IMR-90 (cell line): ENCODE measurements at regions not wholly inside any gene's neighbourhood (a gene's known extent, or its start where the extent isn't known, plus 50 kb on each side); places are given as distances from the start of the nearest gene placed in this dataset.

Experiments
- ATAC-seq: fragments of 200-7000 bp; cut with Tn5 transposase; 2 replicates; pipeline ENCODE4 v1.9.1; 2020; ENCODE audit warnings: low read depth, mild to moderate bottlenecking, moderate library complexity
- BruUV-seq: library from RNA; stranded (reverse); fragments of 400-500 nt; replicated peaks from 2 replicates; lab custom pipeline; 2021; lab: Mats Ljungman, UMichigan
- CTCF ChIA-PET: fragments of 300-600 bp; formaldehyde crosslinking; extraction: SDS; loops from one replicate; lab custom pipeline; 2021; ENCODE audit warnings: antibody characterized with exemption; lab: Yijun Ruan, JAX
- POLR2A ChIA-PET: fragments of 300-600 bp; sonication (Branson Sonifier 250); formaldehyde crosslinking; loops from one replicate; lab custom pipeline; 2022; ENCODE audit warnings: antibody characterized with exemption; ENCODE audit not compliant: unreplicated experiment; lab: Charles Lee
- DNase-seq: peaks from one replicate; pipeline ENCODE4 v3.0.0; 2013
- H2AFZ ChIP-seq: replicated peaks from 2 replicates; pipeline ENCODE3; 2013; ENCODE audit warnings: low read length, mild to moderate bottlenecking; ENCODE audit not compliant: poor library complexity
- H2AK5ac ChIP-seq: 2 replicates; pipeline ENCODE4 v1.6.1; 2013; ENCODE audit warnings: low read depth, low read length, inconsistent platforms
- H2AK9ac ChIP-seq: replicated peaks from 2 replicates; pipeline ENCODE3; 2013; ENCODE audit warnings: mild to moderate bottlenecking, low read depth, low read length, moderate library complexity; ENCODE audit not compliant: poor library complexity
- H2BK120ac ChIP-seq: 2 replicates; pipeline ENCODE4 v1.6.1; 2013; ENCODE audit warnings: low read depth, low read length, inconsistent platforms
- H2BK15ac ChIP-seq: 3 replicates; pipeline ENCODE4 v1.6.1; 2013; ENCODE audit warnings: low read depth, low read length, inconsistent platforms
- H2BK20ac ChIP-seq: 2 replicates; pipeline ENCODE4 v1.6.1; 2013; ENCODE audit warnings: low read depth, mild to moderate bottlenecking, inconsistent platforms, low read length, moderate library complexity
- H2BK5ac ChIP-seq: 2 replicates; pipeline ENCODE4 v1.6.1; 2013; ENCODE audit warnings: mild to moderate bottlenecking, low read depth, low read length, inconsistent platforms; ENCODE audit not compliant: poor library complexity, severe bottlenecking
- H3K14ac ChIP-seq: replicated peaks from 2 replicates; pipeline ENCODE4 v1.6.1; 2013; ENCODE audit warnings: low read depth, low read length, inconsistent platforms
- H3K18ac ChIP-seq: 2 replicates; pipeline ENCODE4 v1.6.1; 2013; ENCODE audit warnings: low read depth, low read length, control low read depth
- H3K23ac ChIP-seq: 2 replicates; pipeline ENCODE4 v1.6.1; 2013; ENCODE audit warnings: low read depth, low read length, inconsistent platforms
- H3K27ac ChIP-seq: 2 replicates; pipeline ENCODE4 v1.5.1; 2013; ENCODE audit warnings: mild to moderate bottlenecking, control low read depth, low read length; ENCODE audit not compliant: insufficient read depth
- H3K27me3 ChIP-seq: 2 replicates; pipeline ENCODE4 v1.6.1; 2013; ENCODE audit warnings: low read length; ENCODE audit not compliant: control insufficient read depth, insufficient read depth
- H3K36me3 ChIP-seq: 2 replicates; pipeline ENCODE4 v1.6.1; 2013; ENCODE audit warnings: low read length, mixed read lengths; ENCODE audit not compliant: control insufficient read depth, insufficient read depth
- H3K4ac ChIP-seq: 2 replicates; pipeline ENCODE4 v1.6.1; 2013; ENCODE audit warnings: low read depth, low read length, inconsistent platforms
- H3K4me1 ChIP-seq: 2 replicates; pipeline ENCODE4 v1.6.1; 2013; ENCODE audit warnings: low read length, mixed read lengths; ENCODE audit not compliant: control insufficient read depth, insufficient read depth
- H3K4me2 ChIP-seq: 2 replicates; pipeline ENCODE4 v1.6.1; 2013; ENCODE audit warnings: low read depth, mild to moderate bottlenecking, control low read depth, low read length, moderate library complexity
- H3K4me3 ChIP-seq: 2 replicates; pipeline ENCODE4 v1.5.1; 2013; ENCODE audit warnings: low read depth, mild to moderate bottlenecking, control low read depth, low read length, moderate library complexity; ENCODE audit not compliant: insufficient read depth
- H3K56ac ChIP-seq: 2 replicates; pipeline ENCODE4 v1.6.1; 2013; ENCODE audit warnings: low read length, inconsistent platforms; ENCODE audit not compliant: insufficient read depth; ENCODE audit errors: extremely low read depth
- H3K79me1 ChIP-seq, 2 experiments: 2 replicates each; pipeline ENCODE4 v1.6.1; 2013; ENCODE audit warnings: low read length in 2 of 2, inconsistent platforms in 1 of 2, low read depth in 1 of 2
- H3K9ac ChIP-seq: 2 replicates; pipeline ENCODE4 v1.6.1; 2013; ENCODE audit warnings: low read depth, low read length, control low read depth
- H3K9me1 ChIP-seq: 2 replicates; pipeline ENCODE4 v1.6.1; 2013; ENCODE audit warnings: low read length, inconsistent platforms; ENCODE audit not compliant: insufficient read depth
- H3K9me3 ChIP-seq: 2 replicates; pipeline ENCODE4 v1.6.1; 2013; ENCODE audit warnings: low read length; ENCODE audit not compliant: control insufficient read depth, insufficient read depth
- H4K20me1 ChIP-seq: 2 replicates; pipeline ENCODE4 v1.6.1; 2013; ENCODE audit warnings: low read length, inconsistent platforms; ENCODE audit not compliant: insufficient read depth
- H4K5ac ChIP-seq: 2 replicates; pipeline ENCODE4 v1.6.1; 2013; ENCODE audit warnings: mild to moderate bottlenecking, low read depth, low read length, control low read depth
- H4K8ac ChIP-seq, 2 experiments: 2 replicates each; pipeline ENCODE4 v1.6.1; 2013; ENCODE audit warnings: low read depth in 2 of 2, low read length in 2 of 2, control low read depth in 1 of 2, inconsistent platforms in 1 of 2
- H4K91ac ChIP-seq: 2 replicates; pipeline ENCODE4 v1.6.1; 2013; ENCODE audit warnings: low read depth, low read length, inconsistent platforms; ENCODE audit not compliant: insufficient read depth
- BHLHE40 ChIP-seq: fragments of 150-350 bp; IDR thresholded peaks from 2 replicates; pipeline ENCODE4 v1.6.1; 2016; ENCODE audit warnings: mild to moderate bottlenecking, low read depth, low read length
- MAZ ChIP-seq: IDR thresholded peaks from 2 replicates; pipeline ENCODE4 v1.6.1; 2012; ENCODE audit warnings: low read depth, mild to moderate bottlenecking, low read length, improper control_type of control experiment, moderate library complexity, borderline replicate concordance
- RCOR1 ChIP-seq: IDR thresholded peaks from 2 replicates; pipeline ENCODE4 v1.6.1; 2012; ENCODE audit warnings: mild to moderate bottlenecking, low read length, improper control_type of control experiment; ENCODE audit not compliant: insufficient replicate concordance
- SMC3 ChIP-seq: fragments of 150-350 bp; IDR thresholded peaks from 2 replicates; pipeline ENCODE4 v1.6.1; 2016; ENCODE audit warnings: low read depth, mild to moderate bottlenecking, antibody characterized with exemption, low read length, moderate library complexity
- WGBS, 2 experiments: methylation state at CpG; one replicate each; pipeline versions ENCODE4 v1.1.5 to v1.1.7; 2013; ENCODE audit warnings: missing lambda C conversion rate in 2 of 2; ENCODE audit not compliant: insufficient read length in 1 of 2; ENCODE audit errors: extremely low coverage in 2 of 2; 5-methylcytosine and 5-hydroxymethylcytosine counted together
- dilution Hi-C: fragments of 300-500 bp; cut with HindIII; formaldehyde crosslinking; loops from one replicate; pipeline ENCODE4 v1.14.3; 2018; ENCODE audit warnings: low sequenced_read_pairs; ENCODE audit not compliant: unreplicated experiment
- in situ Hi-C: fragments of 300-500 bp; cut with MboI; formaldehyde crosslinking; loops from 3 replicates; pipeline ENCODE4 v1.14.3; 2019; ENCODE audit warnings: low sequenced_read_pairs, inconsistent platforms, mixed read lengths
- intact Hi-C: fragments of 100-400 bp; cut with micrococcal nuclease; formaldehyde crosslinking; loops from 2 replicates; pipeline ENCODE4 v1.10.0; 2022

GRCh38 chr13:74289107-74289506 lies 154.9 kb upstream of the KLF12 start:
- Histone ChIP-seq H3K36me3 (no peaks in the 10 kb centered on the region), H3K4me3 (no peak overlapping the region), H2BK15ac (no peak overlapping the region), H3K9me1 (peaks cover 2% of the 10 kb centered on the region; the same call in 1 of the 2 replicates), H4K5ac (no peak overlapping the region), H3K23ac (no peak overlapping the region), H3K9ac (no peak overlapping the region), H2AK9ac (no peak overlapping the region), H4K91ac (no peak overlapping the region), H3K4me2 (no peak overlapping the region), H3K79me1 (no peaks in the 10 kb centered on the region), H2BK120ac (no peak overlapping the region), H3K9me3 (no peaks in the 10 kb centered on the region), H3K4ac (no peak overlapping the region), H4K8ac (no peak overlapping the region), H4K20me1 (no peaks in the 10 kb centered on the region), H3K27ac (no peak overlapping the region), H3K4me1 (peaks cover 2% of the 10 kb centered on the region), H2BK20ac (no peak overlapping the region), H3K56ac (no peak overlapping the region), H2BK5ac (no peak overlapping the region), H3K18ac (no peak overlapping the region), H3K14ac (no peak overlapping the region), H2AK5ac (no peak overlapping the region), H2AFZ (no peak overlapping the region), H3K27me3 (no peaks in the 10 kb centered on the region)
- BruUV-seq: no TSS peak
- no peak for DNase-seq
- intact Hi-C loops: loop anchor here (5.0 kb wide), 2 partner anchors 342 to 928 kb away; no protein-coding TSS in a partner anchor
- CTCF ChIA-PET: interaction anchor here (1.9 kb wide), 1 partner anchor 931 kb away, joined by 5 read pairs; no protein-coding TSS in a partner anchor
- WGBS, 2 experiments: no CpG with 5 or more reads among the region's 7 CpGs
- dilution Hi-C loops: no loop called here
- ATAC-seq: no peak
- in situ Hi-C loops: loop anchor here (25.0 kb wide), 1 partner anchor 452 kb away; no protein-coding TSS in a partner anchor
- no peak for TF ChIP-seq SMC3
- no peak for TF ChIP-seq RCOR1
- no peak for TF ChIP-seq MAZ
- no peak for TF ChIP-seq BHLHE40
- POLR2A ChIA-PET: no interaction called here
